Mucosa of descending colon (tissue), 3 donors: ENCODE measurements at regions not wholly inside any gene's neighbourhood (a gene's known extent, or its start where the extent isn't known, plus 50 kb on each side); places are given as distances from the start of the nearest gene placed in this dataset.

Experiments
- ATAC-seq: fragments of 200-7000 bp; cut with Tn5 transposase; one replicate; pipeline ENCODE4 v1.9.1; 2020; ENCODE audit warnings: mild to moderate bottlenecking, moderate library complexity
- DNase-seq, 3 donors: peaks; one replicate each; pipeline ENCODE4 v3.0.0-alpha.2; 2020
- H3K36me3 ChIP-seq: fragments of 200-600 bp; one replicate; pipeline ENCODE4 v1.8.0; 2021; ENCODE audit warnings: low read depth, mild to moderate bottlenecking
- H3K4me1 ChIP-seq: fragments of 200-600 bp; one replicate; pipeline ENCODE4 v1.8.0; 2021; ENCODE audit warnings: low read depth, mild to moderate bottlenecking
- H3K4me3 ChIP-seq: fragments of 200-600 bp; one replicate; pipeline ENCODE4 v1.8.0; 2021; ENCODE audit warnings: mild to moderate bottlenecking
- H3K9me3 ChIP-seq: fragments of 200-600 bp; one replicate; pipeline ENCODE4 v1.8.0; 2021; ENCODE audit warnings: mild to moderate bottlenecking
- intact Hi-C, 2 donors: fragments of 100-400 bp; cut with DNase I in 1 of 2; cut with micrococcal nuclease in 1 of 2; formaldehyde crosslinking; loops; one replicate each; pipeline versions ENCODE4 v1.11.0 to v1.11.1; 2022; cut with DNase I, micrococcal nuclease
- TF ChIP-seq, protein P1 (sequence below): fragments of 200-600 bp; IDR thresholded peaks from one replicate; pipeline ENCODE4 v1.8.0; 2022; ENCODE audit warnings: antibody characterized with exemption, mild to moderate bottlenecking
- donor health status: DM: no; HTN: no; CAD: no; lungs with moderate emphysema.
- donor health status: DM: no; HTN: no; CAD: no.
- donor health status: DM: no; HTN: yes; CAD: no.

DNA sequence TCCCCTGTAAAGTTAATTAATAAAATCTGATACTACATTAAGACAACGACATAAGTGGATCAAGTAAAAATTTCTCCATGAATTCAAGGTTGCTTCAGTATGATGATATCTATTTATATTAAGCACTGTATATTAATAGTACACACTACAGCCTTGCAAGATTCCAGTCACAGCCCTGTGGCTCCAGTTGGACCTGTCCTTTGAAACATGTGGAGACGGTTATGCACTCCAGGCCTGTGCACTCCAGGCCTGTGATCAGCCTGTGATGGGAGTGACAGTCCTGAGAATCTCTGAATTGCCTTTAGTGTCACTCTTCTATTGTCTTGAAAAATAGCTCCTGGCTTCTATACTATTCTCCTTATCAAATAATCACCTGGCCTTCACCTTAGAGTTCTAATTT, 981.1 kb upstream of the AGA start:
- DNase-seq (no peak), ATAC-seq (no peak)
- Histone ChIP-seq H3K4me3 (no peak overlapping the region), H3K9me3 (no peaks in the 10 kb centered on the region), H3K4me1 (no peaks in the 10 kb centered on the region), H3K36me3 (no peaks in the 10 kb centered on the region)
- intact Hi-C loops: no loop called here
- TF ChIP-seq, protein P1, sequence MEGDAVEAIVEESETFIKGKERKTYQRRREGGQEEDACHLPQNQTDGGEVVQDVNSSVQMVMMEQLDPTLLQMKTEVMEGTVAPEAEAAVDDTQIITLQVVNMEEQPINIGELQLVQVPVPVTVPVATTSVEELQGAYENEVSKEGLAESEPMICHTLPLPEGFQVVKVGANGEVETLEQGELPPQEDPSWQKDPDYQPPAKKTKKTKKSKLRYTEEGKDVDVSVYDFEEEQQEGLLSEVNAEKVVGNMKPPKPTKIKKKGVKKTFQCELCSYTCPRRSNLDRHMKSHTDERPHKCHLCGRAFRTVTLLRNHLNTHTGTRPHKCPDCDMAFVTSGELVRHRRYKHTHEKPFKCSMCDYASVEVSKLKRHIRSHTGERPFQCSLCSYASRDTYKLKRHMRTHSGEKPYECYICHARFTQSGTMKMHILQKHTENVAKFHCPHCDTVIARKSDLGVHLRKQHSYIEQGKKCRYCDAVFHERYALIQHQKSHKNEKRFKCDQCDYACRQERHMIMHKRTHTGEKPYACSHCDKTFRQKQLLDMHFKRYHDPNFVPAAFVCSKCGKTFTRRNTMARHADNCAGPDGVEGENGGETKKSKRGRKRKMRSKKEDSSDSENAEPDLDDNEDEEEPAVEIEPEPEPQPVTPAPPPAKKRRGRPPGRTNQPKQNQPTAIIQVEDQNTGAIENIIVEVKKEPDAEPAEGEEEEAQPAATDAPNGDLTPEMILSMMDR: no peak

GRCh38 chr4:178426871-178427270, 984.6 kb upstream of the AGA start:
- TF ChIP-seq, protein P1: no peak
- DNase-seq (no peak), ATAC-seq (no peak)
- Histone ChIP-seq H3K36me3 (no peaks in the 10 kb centered on the region), H3K4me1 (no peaks in the 10 kb centered on the region), H3K9me3 (no peaks in the 10 kb centered on the region), H3K4me3 (no peak overlapping the region)
- intact Hi-C loops: no loop called here

DNA sequence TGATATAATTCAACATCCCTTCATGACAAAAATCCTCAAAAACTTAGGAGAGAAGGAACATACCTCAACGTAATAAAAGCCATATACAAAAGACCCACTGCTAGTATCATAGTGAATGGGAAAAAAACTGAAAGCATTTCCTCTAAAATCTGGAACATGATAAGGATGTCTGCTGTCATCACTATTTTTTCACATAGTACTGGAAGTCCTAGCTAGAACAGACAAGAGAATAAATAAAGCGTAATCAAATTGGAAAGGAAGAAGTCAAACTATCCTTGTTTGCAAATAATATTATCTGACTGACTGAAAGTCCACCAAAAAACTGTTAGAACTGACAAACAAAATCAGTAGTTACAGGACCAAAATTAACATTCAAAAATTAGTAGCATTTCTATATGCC, 985.4 kb upstream of the AGA start:
- H3K4me1 ChIP-seq: no peaks in the 10 kb centered on the region
- no peaks in the 10 kb centered on the region for H3K9me3 ChIP-seq
- no peaks in the 10 kb centered on the region for H3K36me3 ChIP-seq
- ATAC-seq (no peak), DNase-seq (no peak)
- no peak overlapping the region for H3K4me3 ChIP-seq
- intact Hi-C loops: no loop called here
- TF ChIP-seq, protein P1: no peak

GRCh38 chr4:178448372-178449035, 1006.3 kb upstream of the AGA start:
- H3K9me3 ChIP-seq: no peaks in the 10 kb centered on the region
- TF ChIP-seq, protein P1: no peak
- intact Hi-C loops: no loop called here
- no peaks in the 10 kb centered on the region for H3K4me1 ChIP-seq
- no peak overlapping the region for H3K4me3 ChIP-seq
- H3K36me3 ChIP-seq: no peaks in the 10 kb centered on the region
- DNase-seq (no peak), ATAC-seq (no peak)

DNA sequence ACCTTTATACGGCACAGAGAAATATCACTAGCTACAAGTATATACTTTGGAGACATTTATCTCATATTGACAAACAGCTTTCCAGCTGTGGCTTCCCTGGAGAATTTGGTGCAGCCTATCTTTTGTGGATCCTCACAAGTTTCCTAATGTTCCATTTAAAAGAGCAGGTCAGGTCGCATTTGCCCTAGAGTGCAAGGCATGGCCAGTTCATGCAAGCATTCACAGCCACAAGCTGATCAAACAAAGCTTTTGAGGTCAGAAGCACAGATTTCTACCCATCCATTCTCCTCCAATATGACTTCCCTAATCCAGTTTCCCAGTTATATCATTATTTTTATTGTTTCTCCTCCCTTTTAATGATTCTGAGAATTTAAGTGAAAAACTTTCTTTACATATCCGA, 1008.4 kb upstream of the AGA start:
- no peaks in the 10 kb centered on the region for H3K36me3 ChIP-seq
- H3K4me1 ChIP-seq: no peaks in the 10 kb centered on the region
- no peak overlapping the region for H3K4me3 ChIP-seq
- no peaks in the 10 kb centered on the region for H3K9me3 ChIP-seq
- DNase-seq: no peak
- intact Hi-C loops: no loop called here
- TF ChIP-seq, protein P1: no peak
- no peak for ATAC-seq

- ATAC-seq (no peak), DNase-seq (no peak)
- H3K9me3 ChIP-seq: no peaks in the 10 kb centered on the region
- no peaks in the 10 kb centered on the region for H3K4me1 ChIP-seq
- intact Hi-C loops: no loop called here
- TF ChIP-seq, protein P1: no peak
- H3K36me3 ChIP-seq: no peaks in the 10 kb centered on the region
- no peak overlapping the region for H3K4me3 ChIP-seq
Observed at GRCh38 chr4:178453057-178453456, 1010.8 kb upstream of the AGA start.
